Kidney (tissue), 13 donors: ENCODE measurements at regions not wholly inside any gene's neighbourhood (a gene's known extent, or its start where the extent isn't known, plus 50 kb on each side); places are given as distances from the start of the nearest gene placed in this dataset.

Source experiments
- DNase-seq, 5 donors: peaks; one replicate each; pipeline ENCODE4 v3.0.0-alpha.2; 2013 to 2020
- FAIRE-seq: peaks from 2 replicates; lab custom pipeline; 2012; peaks lifted over from hg19 to GRCh38; lab: Jason Lieb, UNC
- H3K27ac ChIP-seq, 2 donors: one replicate each; pipeline ENCODE4 v1.7.0; 2013; ENCODE audit warnings: low read depth in 2 of 2, low read length in 2 of 2, inconsistent platforms in 1 of 2
- H3K27me3 ChIP-seq: one replicate; pipeline ENCODE4 v1.7.1; 2013; ENCODE audit warnings: low read length, inconsistent platforms; ENCODE audit not compliant: control insufficient read depth, insufficient read depth
- H3K36me3 ChIP-seq, 3 donors: one replicate each; pipeline versions ENCODE4 v1.7.0 to v1.7.1; 2013; ENCODE audit warnings: low read length in 3 of 3, control low read depth in 1 of 3, inconsistent platforms in 1 of 3; ENCODE audit not compliant: insufficient read depth in 3 of 3, control insufficient read depth in 2 of 3
- H3K4me1 ChIP-seq, 3 donors: one replicate each; pipeline versions ENCODE4 v1.7.0 to v1.7.1; 2013; ENCODE audit warnings: low read length in 3 of 3, inconsistent platforms in 1 of 3, low read depth in 1 of 3; ENCODE audit not compliant: control insufficient read depth in 2 of 3, insufficient read depth in 2 of 3
- H3K4me3 ChIP-seq, 3 donors: one replicate each; pipeline versions ENCODE4 v1.7.0 to v1.8.1; 2013; ENCODE audit warnings: low read length in 3 of 3, control low read depth in 1 of 3, inconsistent platforms in 1 of 3
- H3K9ac ChIP-seq, 3 donors: one replicate each; pipeline versions ENCODE4 v1.7.0 to v1.7.1; 2013; ENCODE audit warnings: low read length in 3 of 3, control low read depth in 1 of 3, inconsistent platforms in 1 of 3
- H3K9me3 ChIP-seq, 3 donors: one replicate each; pipeline versions ENCODE4 v1.7.0 to v1.7.1; 2013; ENCODE audit warnings: low read length in 3 of 3, control low read depth in 1 of 3, inconsistent platforms in 1 of 3; ENCODE audit not compliant: control insufficient read depth in 2 of 3, insufficient read depth in 1 of 3
- intact Hi-C: fragments of 100-400 bp; cut with DNase I; formaldehyde crosslinking; loops from one replicate; pipeline ENCODE4 v1.11.1; 2022
- TF ChIP-seq, protein P1 (sequence below): IDR thresholded peaks from 3 replicates; pipeline ENCODE4 v1.5.1; 2012; ENCODE audit warnings: mild to moderate bottlenecking, moderate library complexity, borderline replicate concordance; ENCODE audit not compliant: insufficient read depth; ENCODE audit errors: extremely low read depth
- donor health status: control.
- donor health status: control.
- donor health status: control.
- donor health status: control.
- donor health status: control.
- donor health status: DM: yes; HTN: yes; CAD: no.
- donor health status: Normal renal cell carcinoma (clear cell type).

- no peaks in the 10 kb centered on the region for H3K4me1 ChIP-seq
- no peak for FAIRE-seq
- H3K27ac ChIP-seq, result no peak overlapping the region
- TF ChIP-seq, protein P1, sequence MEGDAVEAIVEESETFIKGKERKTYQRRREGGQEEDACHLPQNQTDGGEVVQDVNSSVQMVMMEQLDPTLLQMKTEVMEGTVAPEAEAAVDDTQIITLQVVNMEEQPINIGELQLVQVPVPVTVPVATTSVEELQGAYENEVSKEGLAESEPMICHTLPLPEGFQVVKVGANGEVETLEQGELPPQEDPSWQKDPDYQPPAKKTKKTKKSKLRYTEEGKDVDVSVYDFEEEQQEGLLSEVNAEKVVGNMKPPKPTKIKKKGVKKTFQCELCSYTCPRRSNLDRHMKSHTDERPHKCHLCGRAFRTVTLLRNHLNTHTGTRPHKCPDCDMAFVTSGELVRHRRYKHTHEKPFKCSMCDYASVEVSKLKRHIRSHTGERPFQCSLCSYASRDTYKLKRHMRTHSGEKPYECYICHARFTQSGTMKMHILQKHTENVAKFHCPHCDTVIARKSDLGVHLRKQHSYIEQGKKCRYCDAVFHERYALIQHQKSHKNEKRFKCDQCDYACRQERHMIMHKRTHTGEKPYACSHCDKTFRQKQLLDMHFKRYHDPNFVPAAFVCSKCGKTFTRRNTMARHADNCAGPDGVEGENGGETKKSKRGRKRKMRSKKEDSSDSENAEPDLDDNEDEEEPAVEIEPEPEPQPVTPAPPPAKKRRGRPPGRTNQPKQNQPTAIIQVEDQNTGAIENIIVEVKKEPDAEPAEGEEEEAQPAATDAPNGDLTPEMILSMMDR, result no peak
- no peak overlapping the region for H3K9ac ChIP-seq
- no peak overlapping the region for H3K4me3 ChIP-seq
- H3K36me3 ChIP-seq, result no peaks in the 10 kb centered on the region
- intact Hi-C loops, result no loop called here
- no peak for DNase-seq
- H3K9me3 ChIP-seq, result no peaks in the 10 kb centered on the region
- no peaks in the 10 kb centered on the region for H3K27me3 ChIP-seq
Observed at GRCh38 chr9:89793551-89793950, 188.7 kb downstream of the GADD45G start.

- Histone ChIP-seq H3K9me3 (no peaks in the 10 kb centered on the region), H3K4me1 (no peaks in the 10 kb centered on the region), H3K9ac (no peak overlapping the region), H3K27ac (no peak overlapping the region), H3K27me3 (no peaks in the 10 kb centered on the region), H3K4me3 (no peak overlapping the region), H3K36me3 (no peaks in the 10 kb centered on the region)
- FAIRE-seq, result no peak
- TF ChIP-seq, protein P1, result no peak
- DNase-seq, result no peak
- intact Hi-C loops, result no loop called here
Observed at GRCh38 chr9:89794918-89795317, 190.1 kb downstream of the GADD45G start.

DNA sequence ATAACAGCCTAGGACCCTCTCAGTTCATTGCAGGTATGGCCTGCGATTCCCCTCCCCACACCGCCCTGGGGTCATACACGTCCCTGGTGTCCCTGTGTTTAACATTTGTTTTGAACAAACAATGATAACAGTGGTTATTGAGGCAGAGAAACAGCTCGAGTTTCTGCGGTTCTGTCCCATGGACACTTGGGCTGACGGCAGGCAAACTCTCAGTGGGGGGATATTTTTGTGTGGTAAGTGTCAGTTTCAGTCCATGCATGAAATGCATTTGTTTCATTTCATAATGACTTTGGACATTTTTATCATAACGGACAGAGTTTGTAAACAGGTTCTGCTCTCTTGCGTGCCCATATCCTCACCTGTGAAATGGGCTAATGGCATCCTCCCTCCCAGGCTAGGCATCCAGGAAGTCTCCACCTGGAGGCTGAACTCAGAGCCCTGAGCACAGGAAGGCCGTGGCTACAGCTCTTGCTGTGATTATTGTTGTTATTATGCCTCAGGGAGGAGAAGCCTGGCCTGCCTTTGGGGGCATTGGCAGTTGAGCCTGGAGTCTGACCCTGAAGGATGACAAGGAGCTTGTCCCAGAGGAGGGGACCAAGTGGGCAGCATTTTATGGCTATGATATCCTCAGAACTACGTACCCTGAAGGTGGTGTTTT lies 190.9 kb downstream of the GADD45G start:
- intact Hi-C loops, result no loop called here
- FAIRE-seq, result no peak
- TF ChIP-seq, protein P1, result no peak

GRCh38 chr9:89796606-89797005 lies 191.8 kb downstream of the GADD45G start:
- DNase-seq (no peak), FAIRE-seq (no peak)
- Histone ChIP-seq H3K4me1 (no peaks in the 10 kb centered on the region), H3K36me3 (no peaks in the 10 kb centered on the region), H3K27me3 (no peaks in the 10 kb centered on the region), H3K9me3 (no peaks in the 10 kb centered on the region), H3K4me3 (no peak overlapping the region), H3K9ac (no peak overlapping the region), H3K27ac (no peak overlapping the region)
- TF ChIP-seq, protein P1, result no peak
- intact Hi-C loops, result no loop called here

More for the DNA sequence above, 190.9 kb downstream of the GADD45G start:
- Histone ChIP-seq H3K9ac (no peak overlapping the region), H3K4me1 (no peaks in the 10 kb centered on the region), H3K27ac (no peak overlapping the region), H3K36me3 (no peaks in the 10 kb centered on the region), H3K9me3 (no peaks in the 10 kb centered on the region), H3K4me3 (no peak overlapping the region), H3K27me3 (no peaks in the 10 kb centered on the region)
- peak in 1 of 5 donors; percentile 50 for DNase-seq
